CD4-positive, alpha-beta T cell (primary cell): ENCODE measurements at regions not wholly inside any gene's neighbourhood (a gene's known extent, or its start where the extent isn't known, plus 50 kb on each side); places are given as distances from the start of the nearest gene placed in this dataset.

Experiments used
- ATAC-seq: fragments of 200-7000 bp; cut with Tn5 transposase; one replicate; pipeline ENCODE4 v1.10.0; 2022; ENCODE audit warnings: mild to moderate bottlenecking; ENCODE audit not compliant: poor library complexity
- CTCF ChIA-PET: fragments of 350-600 bp; sonication (Branson Sonifier 250); formaldehyde crosslinking; loops from one replicate; lab custom pipeline; 2021; ENCODE audit warnings: antibody characterized with exemption, inconsistent platforms; lab: Charles Lee
- POLR2A ChIA-PET: fragments of 350-600 bp; sonication (Branson Sonifier 250); formaldehyde crosslinking; loops from one replicate; lab custom pipeline; 2021; ENCODE audit warnings: antibody characterized with exemption, inconsistent platforms; lab: Charles Lee
- DNase-seq, 14 experiments: peaks; one replicate each; pipeline ENCODE4 v3.0.0-alpha.2; 2013 to 2020; ENCODE audit warnings: mixed read lengths in 2 of 14
- H3K27ac ChIP-seq, 2 donors: one replicate each; pipeline versions ENCODE4 v1.5.1 to v1.7.0; 2013; ENCODE audit warnings: low read length in 2 of 2, low read depth in 1 of 2, mild to moderate bottlenecking in 1 of 2
- H3K27me3 ChIP-seq, 2 experiments: 1 replicate in 1 of 2; 2 replicates in 1 of 2; pipeline versions ENCODE4 v1.6.1 to v1.7.0; 2013; ENCODE audit warnings: low read length in 2 of 2, control low read depth in 1 of 2, mild to moderate bottlenecking in 1 of 2, moderate library complexity in 1 of 2; ENCODE audit not compliant: insufficient read depth in 2 of 2, control insufficient read depth in 1 of 2
- H3K36me3 ChIP-seq: one replicate; pipeline ENCODE4 v1.6.1; 2013; ENCODE audit warnings: low read length, control low read depth; ENCODE audit not compliant: insufficient read depth
- H3K4me1 ChIP-seq: one replicate; pipeline ENCODE4 v1.6.1; 2013; ENCODE audit warnings: low read length, control low read depth; ENCODE audit not compliant: insufficient read depth
- H3K4me3 ChIP-seq: one replicate; pipeline ENCODE4 v1.5.1; 2013; ENCODE audit warnings: mild to moderate bottlenecking, low read length, moderate library complexity
- H3K9me3 ChIP-seq, 2 experiments: 1 replicate in 1 of 2; 2 replicates in 1 of 2; pipeline versions ENCODE4 v1.6.1 to v1.7.0; 2013; ENCODE audit warnings: low read length in 2 of 2, mild to moderate bottlenecking in 2 of 2, control low read depth in 1 of 2, moderate library complexity in 1 of 2; ENCODE audit not compliant: control insufficient read depth in 1 of 2, insufficient read depth in 1 of 2
- H3K27ac Mint-ChIP-seq: one replicate; pipeline ENCODE4 v1.8.0; 2020; ENCODE audit warnings: mixed read lengths
- H3K27me3 Mint-ChIP-seq: one replicate; pipeline ENCODE4 v1.8.0; 2021; ENCODE audit warnings: mixed read lengths
- H3K36me3 Mint-ChIP-seq: one replicate; pipeline ENCODE4 v1.8.0; 2021; ENCODE audit warnings: low read depth, mixed read lengths
- H3K4me1 Mint-ChIP-seq: one replicate; pipeline ENCODE4 v1.8.0; 2021; ENCODE audit warnings: low read depth, mixed read lengths
- H3K4me3 Mint-ChIP-seq: one replicate; pipeline ENCODE4 v1.8.0; 2020; ENCODE audit warnings: mild to moderate bottlenecking, mixed read lengths
- H3K9me3 Mint-ChIP-seq: one replicate; pipeline ENCODE4 v1.8.0; 2020; ENCODE audit warnings: mixed read lengths
- intact Hi-C, 2 experiments: fragments of 100-400 bp; cut with DNase I in 1 of 2; cut with micrococcal nuclease in 1 of 2; formaldehyde crosslinking; loops; one replicate each; pipeline versions ENCODE4 v1.15.1 to v1.9.0; 2023 to 2025; cut with DNase I, micrococcal nuclease
- TF ChIP-seq, protein P1 (sequence below): fragments of 200-600 bp; IDR thresholded peaks from one replicate; pipeline ENCODE4 v1.8.0; 2022; ENCODE audit warnings: antibody characterized with exemption, mild to moderate bottlenecking

DNA sequence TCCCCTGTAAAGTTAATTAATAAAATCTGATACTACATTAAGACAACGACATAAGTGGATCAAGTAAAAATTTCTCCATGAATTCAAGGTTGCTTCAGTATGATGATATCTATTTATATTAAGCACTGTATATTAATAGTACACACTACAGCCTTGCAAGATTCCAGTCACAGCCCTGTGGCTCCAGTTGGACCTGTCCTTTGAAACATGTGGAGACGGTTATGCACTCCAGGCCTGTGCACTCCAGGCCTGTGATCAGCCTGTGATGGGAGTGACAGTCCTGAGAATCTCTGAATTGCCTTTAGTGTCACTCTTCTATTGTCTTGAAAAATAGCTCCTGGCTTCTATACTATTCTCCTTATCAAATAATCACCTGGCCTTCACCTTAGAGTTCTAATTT lies 981.1 kb upstream of the AGA start:
- Mint-ChIP-seq H3K27ac (no peak overlapping the region), H3K36me3 (no peaks in the 10 kb centered on the region), H3K27me3 (no peaks in the 10 kb centered on the region), H3K4me3 (no peak overlapping the region), H3K9me3 (no peaks in the 10 kb centered on the region), H3K4me1 (no peaks in the 10 kb centered on the region)
- intact Hi-C loops = no loop called here
- no peaks in the 10 kb centered on the region for H3K9me3 ChIP-seq
- no peak overlapping the region for H3K27ac ChIP-seq
- H3K4me3 ChIP-seq = no peak overlapping the region
- no peak for ATAC-seq
- no peaks in the 10 kb centered on the region for H3K27me3 ChIP-seq
- DNase-seq = no peak
- no peaks in the 10 kb centered on the region for H3K36me3 ChIP-seq
- TF ChIP-seq, protein P1, sequence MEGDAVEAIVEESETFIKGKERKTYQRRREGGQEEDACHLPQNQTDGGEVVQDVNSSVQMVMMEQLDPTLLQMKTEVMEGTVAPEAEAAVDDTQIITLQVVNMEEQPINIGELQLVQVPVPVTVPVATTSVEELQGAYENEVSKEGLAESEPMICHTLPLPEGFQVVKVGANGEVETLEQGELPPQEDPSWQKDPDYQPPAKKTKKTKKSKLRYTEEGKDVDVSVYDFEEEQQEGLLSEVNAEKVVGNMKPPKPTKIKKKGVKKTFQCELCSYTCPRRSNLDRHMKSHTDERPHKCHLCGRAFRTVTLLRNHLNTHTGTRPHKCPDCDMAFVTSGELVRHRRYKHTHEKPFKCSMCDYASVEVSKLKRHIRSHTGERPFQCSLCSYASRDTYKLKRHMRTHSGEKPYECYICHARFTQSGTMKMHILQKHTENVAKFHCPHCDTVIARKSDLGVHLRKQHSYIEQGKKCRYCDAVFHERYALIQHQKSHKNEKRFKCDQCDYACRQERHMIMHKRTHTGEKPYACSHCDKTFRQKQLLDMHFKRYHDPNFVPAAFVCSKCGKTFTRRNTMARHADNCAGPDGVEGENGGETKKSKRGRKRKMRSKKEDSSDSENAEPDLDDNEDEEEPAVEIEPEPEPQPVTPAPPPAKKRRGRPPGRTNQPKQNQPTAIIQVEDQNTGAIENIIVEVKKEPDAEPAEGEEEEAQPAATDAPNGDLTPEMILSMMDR = no peak
- CTCF ChIA-PET = no interaction called here
- POLR2A ChIA-PET = no interaction called here
- no peaks in the 10 kb centered on the region for H3K4me1 ChIP-seq

DNA sequence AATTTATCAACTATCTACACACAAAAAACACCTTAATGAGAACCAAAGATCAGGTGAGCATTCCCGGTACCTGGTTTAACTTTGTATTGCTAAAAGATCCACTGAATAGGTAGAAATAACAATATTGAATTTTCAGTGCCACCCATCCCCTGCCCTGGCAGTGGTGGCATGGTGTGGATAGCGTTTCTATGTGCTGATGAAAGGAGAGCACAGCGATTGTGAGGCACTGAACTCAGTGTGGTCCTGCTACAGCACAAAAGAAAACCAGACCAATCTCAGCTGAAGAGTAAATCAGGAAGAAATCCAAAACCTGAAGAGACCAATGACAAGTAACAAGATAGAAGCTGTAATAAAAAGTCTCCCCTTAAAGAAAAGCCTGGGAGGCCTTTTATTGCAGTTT lies 984.6 kb upstream of the AGA start:
- CTCF ChIA-PET = no interaction called here
- TF ChIP-seq, protein P1 = no peak
- H3K27ac Mint-ChIP-seq = no peak overlapping the region

DNA sequence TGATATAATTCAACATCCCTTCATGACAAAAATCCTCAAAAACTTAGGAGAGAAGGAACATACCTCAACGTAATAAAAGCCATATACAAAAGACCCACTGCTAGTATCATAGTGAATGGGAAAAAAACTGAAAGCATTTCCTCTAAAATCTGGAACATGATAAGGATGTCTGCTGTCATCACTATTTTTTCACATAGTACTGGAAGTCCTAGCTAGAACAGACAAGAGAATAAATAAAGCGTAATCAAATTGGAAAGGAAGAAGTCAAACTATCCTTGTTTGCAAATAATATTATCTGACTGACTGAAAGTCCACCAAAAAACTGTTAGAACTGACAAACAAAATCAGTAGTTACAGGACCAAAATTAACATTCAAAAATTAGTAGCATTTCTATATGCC lies 985.4 kb upstream of the AGA start:
- no peaks in the 10 kb centered on the region for H3K36me3 Mint-ChIP-seq
- H3K27me3 ChIP-seq = no peaks in the 10 kb centered on the region
- ChIA-PET POLR2A (no interaction called here), CTCF (no interaction called here)
- no peak for DNase-seq
- no peaks in the 10 kb centered on the region for H3K9me3 Mint-ChIP-seq
- no peaks in the 10 kb centered on the region for H3K4me1 ChIP-seq
- ATAC-seq = no peak
- H3K4me3 Mint-ChIP-seq = no peak overlapping the region
- no peaks in the 10 kb centered on the region for H3K4me1 Mint-ChIP-seq
- intact Hi-C loops = no loop called here
- no peak overlapping the region for H3K27ac Mint-ChIP-seq
- TF ChIP-seq, protein P1 = no peak
- no peak overlapping the region for H3K27ac ChIP-seq
- H3K36me3 ChIP-seq = no peaks in the 10 kb centered on the region
- no peak overlapping the region for H3K4me3 ChIP-seq
- H3K27me3 Mint-ChIP-seq = no peaks in the 10 kb centered on the region
- no peaks in the 10 kb centered on the region for H3K9me3 ChIP-seq

More for the DNA sequence above, 984.6 kb upstream of the AGA start:
- intact Hi-C loops = no loop called here
- Histone ChIP-seq H3K9me3 (no peaks in the 10 kb centered on the region), H3K27me3 (no peaks in the 10 kb centered on the region), H3K4me1 (no peaks in the 10 kb centered on the region), H3K4me3 (no peak overlapping the region), H3K36me3 (no peaks in the 10 kb centered on the region), H3K27ac (no peak overlapping the region)
- Mint-ChIP-seq H3K36me3 (no peaks in the 10 kb centered on the region), H3K4me3 (no peak overlapping the region), H3K9me3 (no peaks in the 10 kb centered on the region), H3K4me1 (no peaks in the 10 kb centered on the region), H3K27me3 (no peaks in the 10 kb centered on the region)
- POLR2A ChIA-PET = no interaction called here
- ATAC-seq (no peak), DNase-seq (no peak)
